ENCODE measurements at regions not wholly inside any gene's neighbourhood (a gene's known extent, or its start where the extent isn't known, plus 50 kb on each side); places are given as distances from the start of the nearest gene placed in this dataset.

GRCh38 chr2:107615039-107615438 is 211.7 kb upstream of the RGPD4 start:
- TF ChIP-seq GATA3 (IDR thresholded peaks at IDR 0.05; ENCODE audit: low read depth, low read length) (no peak), GATA2 (IDR thresholded peaks at IDR 0.05; ENCODE audit: low read depth, low read length) (no peak)

- TF ChIP-seq GATA3 (IDR thresholded peaks at IDR 0.05; ENCODE audit: low read depth, low read length) (no peak), GATA2 (IDR thresholded peaks at IDR 0.05; ENCODE audit: low read depth, low read length) (no peak)
Measured at GRCh38 chr2:107618769-107619168, 207.9 kb upstream of the RGPD4 start.

- no peak for TF ChIP-seq GATA2 (IDR thresholded peaks at IDR 0.05; ENCODE audit: low read depth, low read length)
- TF ChIP-seq GATA3 (IDR thresholded peaks at IDR 0.05; ENCODE audit: low read depth, low read length) = no peak
Measured at GRCh38 chr2:107621186-107622165, 205.2 kb upstream of the RGPD4 start.

GRCh38 chr2:107622741-107623310 is 203.9 kb upstream of the RGPD4 start:
- TF ChIP-seq GATA3 (IDR thresholded peaks at IDR 0.05; ENCODE audit: low read depth, low read length) (no peak), GATA2 (IDR thresholded peaks at IDR 0.05; ENCODE audit: low read depth, low read length) (no peak)

GRCh38 chr2:107625982-107626381 is 200.7 kb upstream of the RGPD4 start:
- no peak for TF ChIP-seq GATA2 (IDR thresholded peaks at IDR 0.05; ENCODE audit: low read depth, low read length)

- TF ChIP-seq GATA3 (IDR thresholded peaks at IDR 0.05; ENCODE audit: low read depth, low read length) (no peak), GATA2 (IDR thresholded peaks at IDR 0.05; ENCODE audit: low read depth, low read length) (no peak)
Measured at GRCh38 chr2:107627164-107627563, 199.5 kb upstream of the RGPD4 start.

GRCh38 chr2:107627926-107628325 is 198.8 kb upstream of the RGPD4 start:
- TF ChIP-seq GATA2 (IDR thresholded peaks at IDR 0.05; ENCODE audit: low read depth, low read length) (no peak), GATA3 (IDR thresholded peaks at IDR 0.05; ENCODE audit: low read depth, low read length) (no peak)

- no peak for TF ChIP-seq GATA2 (IDR thresholded peaks at IDR 0.05; ENCODE audit: low read depth, low read length)
- TF ChIP-seq GATA3 (IDR thresholded peaks at IDR 0.05; ENCODE audit: low read depth, low read length) = no peak
Measured at GRCh38 chr2:107633580-107634147, 193.0 kb upstream of the RGPD4 start.

GRCh38 chr2:107634172-107634571 is 192.5 kb upstream of the RGPD4 start:
- no peak for TF ChIP-seq GATA3 (IDR thresholded peaks at IDR 0.05; ENCODE audit: low read depth, low read length)
- TF ChIP-seq GATA2 (IDR thresholded peaks at IDR 0.05; ENCODE audit: low read depth, low read length) = no peak

GRCh38 chr2:107635883-107636282 is 190.8 kb upstream of the RGPD4 start:
- TF ChIP-seq GATA2 (IDR thresholded peaks at IDR 0.05; ENCODE audit: low read depth, low read length) = no peak
- TF ChIP-seq GATA3 (IDR thresholded peaks at IDR 0.05; ENCODE audit: low read depth, low read length) = no peak

- TF ChIP-seq GATA3 (IDR thresholded peaks at IDR 0.05; ENCODE audit: low read depth, low read length) (no peak), GATA2 (IDR thresholded peaks at IDR 0.05; ENCODE audit: low read depth, low read length) (no peak)
Measured at GRCh38 chr2:107645586-107645985, 181.1 kb upstream of the RGPD4 start.

- TF ChIP-seq GATA3 (IDR thresholded peaks at IDR 0.05; ENCODE audit: low read depth, low read length) (no peak), GATA2 (IDR thresholded peaks at IDR 0.05; ENCODE audit: low read depth, low read length) (no peak)
Measured at GRCh38 chr2:107648781-107649404, 177.8 kb upstream of the RGPD4 start.

- TF ChIP-seq GATA3 (IDR thresholded peaks at IDR 0.05; ENCODE audit: low read depth, low read length) (no peak), GATA2 (IDR thresholded peaks at IDR 0.05; ENCODE audit: low read depth, low read length) (no peak)
Measured at GRCh38 chr2:107657049-107657448, 169.6 kb upstream of the RGPD4 start.

GRCh38 chr2:107663632-107664031 is 163.1 kb upstream of the RGPD4 start:
- no peak for TF ChIP-seq GATA3 (IDR thresholded peaks at IDR 0.05; ENCODE audit: low read depth, low read length)
- TF ChIP-seq GATA2 (IDR thresholded peaks at IDR 0.05; ENCODE audit: low read depth, low read length) = peak; percentile 31; the same call in 1 of the 2 replicates

Data from SH-SY5Y (cell line).